IPS DF 4.7 (cell line): ENCODE measurements at regions not wholly inside any gene's neighbourhood (a gene's known extent, or its start where the extent isn't known, plus 50 kb on each side); places are given as distances from the start of the nearest gene placed in this dataset.
"Not testable (repeated sequence)": the region's sequence is repeated elsewhere in the genome, so short reads cannot be mapped to it uniquely, and the experiment has no call there.

Experiments
- DNase-seq: peaks from one replicate; pipeline ENCODE4 v3.0.0-alpha.2; 2013; ENCODE audit warnings: low spot score; ENCODE audit errors: extremely low read depth

DNA sequence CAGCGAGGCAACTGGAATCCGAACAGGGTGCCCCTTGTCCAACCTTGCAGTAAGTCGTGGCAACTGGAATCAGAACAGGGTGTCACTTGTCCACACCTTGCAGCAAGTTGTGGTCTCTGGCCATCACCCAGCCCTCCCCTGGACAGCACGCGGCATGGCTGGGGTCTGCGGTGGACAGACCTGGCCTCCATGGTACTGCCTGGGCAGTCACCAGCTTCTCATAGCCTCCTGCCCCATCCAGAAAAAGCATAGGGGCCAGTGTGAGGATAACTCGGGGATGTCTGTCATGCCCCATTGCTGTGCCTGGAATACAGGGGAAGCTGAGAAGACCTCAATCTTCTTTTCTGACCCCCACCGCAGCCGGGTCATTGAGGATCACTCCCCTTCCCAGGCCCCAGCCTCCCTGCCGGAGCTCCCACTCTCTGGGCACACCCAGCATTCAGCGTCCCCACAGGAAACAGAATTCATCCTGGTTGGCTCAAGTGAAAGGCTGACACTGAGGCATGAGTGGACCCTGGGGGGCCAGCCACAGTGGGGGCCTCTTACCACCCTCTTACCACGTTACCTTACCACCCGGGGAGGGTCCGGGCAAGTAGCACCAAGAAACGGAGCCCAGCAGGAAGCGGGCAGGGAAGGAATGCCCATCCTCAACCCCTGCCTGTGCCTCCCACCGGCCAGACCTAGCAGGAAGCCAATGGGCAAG lies 68.0 kb upstream of the RAB6C start:
- no peak for DNase-seq

DNA sequence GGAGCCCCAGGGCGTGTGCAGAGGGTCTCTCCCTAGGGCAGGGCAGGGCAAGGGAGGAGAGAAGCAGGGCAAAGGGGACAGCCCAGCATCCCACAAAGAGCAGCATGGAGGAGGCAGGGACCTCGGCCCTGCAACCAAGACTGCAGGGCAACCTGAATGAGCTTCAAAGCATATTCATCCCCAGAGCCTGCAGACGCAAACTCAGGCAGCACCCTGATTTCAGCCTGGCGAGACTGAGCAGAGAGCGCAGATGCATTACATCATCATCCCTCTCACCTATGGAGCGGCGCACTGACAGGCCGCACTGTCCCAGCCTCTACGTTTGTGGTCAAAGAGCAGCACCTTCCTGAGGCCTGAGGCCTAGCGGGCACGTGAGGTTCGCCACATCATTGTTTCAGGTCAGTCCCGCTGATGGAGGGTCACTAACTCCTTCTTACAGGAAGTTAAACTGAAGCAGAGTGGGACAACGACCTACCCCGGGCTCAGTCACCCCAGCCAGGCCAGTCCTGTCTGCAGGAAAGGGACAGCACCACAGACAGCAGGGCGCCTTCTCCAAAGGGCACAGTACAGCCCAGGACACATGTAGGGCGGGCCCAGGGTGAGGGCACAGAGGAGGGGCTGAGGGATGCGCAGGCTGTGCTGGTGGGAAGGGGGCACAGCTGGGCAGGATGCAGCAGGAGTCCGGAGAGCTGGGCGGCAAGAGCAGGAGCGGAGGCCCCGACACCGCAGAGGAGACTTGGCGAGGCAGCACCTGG lies 67.2 kb upstream of the RAB6C start:
- DNase-seq, result no peak

DNA sequence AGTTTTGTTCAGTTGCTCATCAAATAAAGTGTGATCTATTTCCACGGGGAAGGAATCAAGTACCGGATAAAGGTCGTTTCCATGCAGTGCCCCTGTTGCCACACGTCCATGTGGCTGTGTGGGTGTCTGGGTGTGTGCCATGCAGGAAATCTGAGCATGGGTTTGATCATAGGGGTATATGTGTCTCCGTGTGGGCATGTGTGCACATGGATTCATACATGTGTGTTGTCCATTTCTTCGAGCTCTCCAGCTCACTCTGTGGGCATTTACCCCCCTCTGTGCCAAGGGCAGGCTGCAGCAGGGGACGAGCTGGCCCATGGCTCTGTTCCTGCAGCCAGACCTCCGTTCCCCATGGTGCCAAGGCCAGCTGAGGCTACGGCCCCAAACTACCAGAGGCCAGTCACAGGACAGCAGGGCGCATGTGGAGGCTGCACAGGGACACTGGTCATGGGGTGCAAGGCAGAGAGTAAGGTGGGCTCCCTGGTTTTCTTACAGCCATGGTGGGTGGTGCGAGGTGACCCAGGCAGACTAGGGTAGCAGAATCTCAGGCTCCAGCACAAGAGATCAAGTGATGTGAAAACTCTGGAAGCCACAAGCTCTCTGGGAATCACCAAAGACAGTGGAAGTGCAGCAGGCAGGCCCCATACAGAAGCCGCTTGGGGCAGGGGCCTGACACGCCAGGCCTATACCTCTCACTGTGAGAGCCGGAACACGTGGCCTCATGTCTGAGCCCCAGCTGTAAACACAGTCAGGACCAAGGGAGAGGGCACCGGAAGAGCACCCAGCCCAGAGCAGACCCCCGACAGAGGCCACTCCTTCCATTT lies 66.4 kb upstream of the RAB6C start:
- no peak for DNase-seq

DNA sequence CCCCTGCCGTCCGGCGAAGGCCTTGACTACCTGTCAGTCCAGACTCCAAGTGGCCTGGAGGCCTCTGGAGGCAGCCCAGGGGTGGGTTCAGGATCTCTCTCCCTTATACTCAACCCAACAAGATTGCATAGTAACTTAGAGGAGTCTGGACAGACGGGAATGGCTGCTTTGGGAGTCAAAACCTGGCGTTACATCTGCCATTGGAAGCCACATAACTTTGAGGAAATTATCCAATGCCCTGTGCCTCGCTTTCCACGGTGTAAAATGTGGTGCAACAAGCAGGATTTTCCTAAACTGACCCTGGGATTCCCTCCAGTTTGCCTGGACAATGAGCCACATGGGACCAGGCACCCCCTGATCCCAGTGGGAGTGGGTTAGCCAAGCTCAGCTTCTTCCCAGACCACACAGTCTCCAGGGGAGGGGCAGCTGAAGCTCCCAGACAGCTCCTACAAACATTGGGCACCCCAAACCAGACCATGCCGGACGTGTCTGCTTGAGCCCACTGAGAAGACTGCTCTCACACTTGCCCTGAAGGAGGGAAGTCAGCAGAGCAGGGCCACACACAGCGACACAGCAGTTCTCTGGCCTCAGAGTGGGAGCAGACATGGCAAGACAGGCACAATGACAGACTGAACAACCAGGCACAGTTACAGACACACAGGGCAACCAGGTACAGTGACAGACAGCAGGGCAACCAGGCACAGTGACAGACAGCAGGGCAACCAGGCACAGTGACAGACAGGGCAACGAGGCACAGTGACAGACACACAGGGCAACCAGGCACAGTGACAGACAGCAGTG lies 65.6 kb upstream of the RAB6C start:
- DNase-seq, result no peak

DNA sequence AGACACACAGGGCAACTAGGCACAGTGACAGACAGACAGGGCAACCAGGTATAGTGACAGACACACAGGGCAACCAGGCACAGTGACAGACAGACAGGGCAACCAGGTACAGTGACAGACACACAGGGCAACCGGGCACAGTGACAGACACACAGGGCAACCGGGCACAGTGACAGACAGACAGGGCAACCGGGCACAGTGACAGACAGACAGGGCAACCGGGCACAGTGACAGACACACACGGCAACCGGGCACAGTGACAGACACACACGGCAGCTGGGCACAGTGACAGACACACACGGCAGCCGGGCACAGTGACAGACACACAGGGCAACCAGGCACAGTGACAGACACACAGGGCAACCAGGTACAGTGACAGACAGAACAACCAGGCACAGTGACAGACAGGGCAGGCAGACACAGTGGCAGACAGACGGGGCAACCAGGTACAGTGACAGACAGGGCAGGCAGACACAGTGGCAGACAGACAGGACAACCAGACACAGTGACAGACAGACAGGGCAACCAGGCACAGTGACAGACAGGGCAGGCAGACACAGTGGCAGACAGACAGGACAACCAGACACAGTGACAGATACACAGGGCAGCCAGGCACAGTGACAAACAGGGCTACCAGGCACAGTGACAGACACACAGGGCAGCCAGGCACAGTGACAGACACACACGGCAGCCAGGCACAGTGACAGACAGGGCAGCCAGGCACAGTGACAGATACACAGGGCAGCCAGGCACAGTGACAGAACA lies 64.7 kb upstream of the RAB6C start:
- DNase-seq, result no peak

DNA sequence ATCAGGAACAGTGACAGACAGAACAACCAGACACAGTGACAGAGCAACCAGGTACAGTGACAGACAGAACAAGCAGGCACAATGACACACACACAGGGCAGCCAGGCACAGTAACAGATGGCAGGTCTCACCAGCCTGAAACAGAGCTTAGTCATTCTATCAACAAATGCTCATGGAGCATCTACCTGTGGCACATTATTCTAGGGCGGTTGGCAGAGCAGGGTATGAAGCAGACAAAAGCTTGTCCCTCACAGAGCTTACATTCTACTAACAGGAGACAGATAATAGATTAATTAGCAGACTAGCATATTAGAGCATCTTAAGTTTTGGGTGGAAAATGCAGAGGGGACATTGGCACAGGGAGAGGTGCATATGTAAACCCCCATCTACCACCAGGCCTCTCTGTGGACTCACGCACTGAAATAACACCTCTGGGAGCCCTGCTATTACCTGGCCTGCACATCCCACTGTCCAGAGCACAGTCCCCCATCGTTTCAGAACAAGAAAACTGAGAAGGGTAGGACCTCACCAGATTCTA lies 64.1 kb upstream of the RAB6C start:
- no peak for DNase-seq

DNA sequence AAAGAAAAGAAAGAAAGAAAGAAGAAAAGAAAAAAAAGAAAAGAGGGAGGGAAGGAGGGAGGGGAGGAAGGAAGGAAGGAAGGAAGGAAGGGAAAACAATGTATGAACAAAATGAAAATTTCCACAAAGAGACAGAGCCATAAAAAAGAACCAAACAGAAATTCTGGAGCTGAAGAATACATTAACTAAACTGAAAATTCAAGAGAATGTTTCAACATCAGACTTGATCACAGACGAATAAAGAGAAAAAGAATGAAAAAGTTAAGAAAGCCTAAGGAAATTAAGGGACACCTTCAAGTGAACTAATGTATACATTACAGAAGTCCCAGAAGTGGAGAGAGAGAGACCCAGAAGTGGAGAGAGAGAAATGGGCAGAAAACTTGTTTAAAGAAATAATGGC lies 60.9 kb upstream of the RAB6C start:
- no peak for DNase-seq

DNA sequence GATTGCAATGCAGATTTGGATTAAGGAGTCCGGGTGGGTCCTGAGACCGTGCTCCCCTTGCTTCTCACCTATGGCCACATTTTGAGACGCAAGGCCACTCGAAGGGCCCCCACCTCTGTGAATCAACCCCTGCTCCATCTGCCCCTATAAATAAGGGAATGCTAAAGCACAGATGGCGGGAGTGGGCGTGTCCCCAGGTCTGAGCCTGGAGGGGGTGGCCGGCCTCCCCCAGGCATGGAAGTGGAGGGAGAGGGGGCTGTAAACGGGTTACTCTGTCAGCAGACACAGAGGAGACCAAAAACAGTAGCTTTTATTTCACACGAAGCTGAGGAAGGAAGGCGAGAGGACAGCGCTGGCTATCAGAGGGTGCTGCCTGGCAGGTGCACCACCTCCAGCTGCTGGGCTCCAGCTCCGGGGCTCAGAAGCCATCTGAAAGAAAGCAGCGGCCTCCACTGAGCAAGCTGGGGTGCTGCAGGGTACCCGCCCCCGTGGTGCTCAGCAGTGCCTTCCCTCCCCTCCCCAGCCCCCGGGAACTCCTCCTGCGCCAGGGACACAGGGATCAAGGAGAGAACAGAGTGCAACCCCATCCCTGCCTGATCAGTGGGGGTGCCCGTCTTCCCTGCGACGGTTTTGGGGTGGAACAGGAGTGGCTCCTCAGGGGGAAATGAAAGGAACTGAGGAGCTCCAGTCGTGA lies 56.7 kb upstream of the RAB6C start:
- DNase-seq, result no peak

DNA sequence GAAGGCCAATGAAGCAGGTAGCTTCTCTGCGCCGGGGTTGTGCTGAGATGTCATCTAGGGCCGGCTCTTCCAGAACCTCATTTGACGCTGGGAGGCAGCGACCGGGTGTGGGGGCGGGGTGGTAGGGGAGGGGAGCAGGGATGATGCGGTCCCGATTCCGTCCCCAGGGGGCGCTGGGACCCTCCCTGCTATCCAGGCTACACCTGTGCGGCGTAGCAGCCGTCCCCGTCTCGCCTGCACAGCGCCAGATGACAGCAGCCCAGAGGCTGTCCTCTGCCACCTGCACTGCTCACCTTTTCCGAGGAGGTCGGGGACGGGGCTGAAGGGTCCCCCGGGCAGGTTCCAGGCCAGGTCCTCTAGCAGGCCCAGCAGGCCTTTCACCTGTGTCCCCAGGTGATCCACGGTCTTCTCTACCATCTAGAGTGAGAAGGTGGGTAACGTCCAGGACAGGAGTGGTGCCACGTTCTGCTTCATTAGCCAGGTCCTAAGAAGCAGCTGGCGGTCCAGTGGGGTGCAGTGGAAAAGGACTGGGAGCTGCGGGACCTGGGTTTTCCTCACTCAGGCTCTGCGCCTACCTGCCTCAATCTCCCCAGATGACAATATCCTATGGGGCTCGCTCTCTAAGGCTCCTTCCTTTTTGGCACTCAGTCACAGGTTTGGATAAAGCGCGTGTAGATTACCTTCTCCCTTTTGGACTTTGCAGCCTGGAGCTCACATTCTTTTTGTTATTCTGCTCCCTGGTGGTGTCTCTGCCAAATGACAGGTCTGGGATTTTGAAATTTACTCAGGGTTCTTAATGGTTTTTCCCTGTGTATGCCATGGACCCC lies 56.0 kb upstream of the RAB6C start:
- no peak for DNase-seq

DNA sequence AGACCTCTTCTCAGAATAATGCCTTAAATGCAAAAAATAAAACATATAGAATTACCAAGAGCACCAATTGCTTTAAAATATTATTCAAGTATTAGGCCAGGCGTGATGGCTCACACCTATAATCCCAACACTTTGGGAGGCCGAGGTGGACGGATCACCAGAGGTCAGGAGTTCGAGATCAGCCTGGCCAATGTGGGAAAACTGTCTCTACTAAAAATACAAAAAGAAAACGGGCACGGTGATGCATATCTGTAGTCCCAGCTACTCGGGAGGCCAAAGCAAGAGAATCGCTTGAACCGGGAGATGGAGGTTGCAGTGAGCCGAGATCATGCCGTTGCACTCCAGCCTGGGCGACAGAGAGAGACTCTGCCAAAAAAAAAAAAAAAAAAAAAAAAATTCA lies 55.4 kb upstream of the RAB6C start:
- not testable (repeated sequence) for DNase-seq

DNA sequence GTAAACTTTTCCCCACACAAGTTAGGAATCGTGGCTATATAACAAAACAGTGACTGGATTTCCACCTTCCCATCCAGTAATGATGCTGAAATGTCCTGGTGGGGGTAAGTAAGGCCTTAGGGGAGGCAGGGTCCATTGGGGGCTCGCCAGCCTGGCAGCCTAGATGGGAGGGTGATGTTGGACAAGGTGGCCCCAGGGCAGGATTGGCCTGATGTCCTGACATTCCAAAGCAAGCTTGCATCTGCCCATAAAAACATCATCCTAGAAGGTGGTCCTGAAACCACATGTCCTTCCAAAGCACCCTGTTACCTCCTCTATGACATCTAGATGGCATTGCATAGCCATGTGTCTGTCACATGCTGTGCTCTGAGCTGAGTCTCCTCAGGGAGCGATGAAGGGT lies 54.1 kb upstream of the RAB6C start:
- no peak for DNase-seq

DNA sequence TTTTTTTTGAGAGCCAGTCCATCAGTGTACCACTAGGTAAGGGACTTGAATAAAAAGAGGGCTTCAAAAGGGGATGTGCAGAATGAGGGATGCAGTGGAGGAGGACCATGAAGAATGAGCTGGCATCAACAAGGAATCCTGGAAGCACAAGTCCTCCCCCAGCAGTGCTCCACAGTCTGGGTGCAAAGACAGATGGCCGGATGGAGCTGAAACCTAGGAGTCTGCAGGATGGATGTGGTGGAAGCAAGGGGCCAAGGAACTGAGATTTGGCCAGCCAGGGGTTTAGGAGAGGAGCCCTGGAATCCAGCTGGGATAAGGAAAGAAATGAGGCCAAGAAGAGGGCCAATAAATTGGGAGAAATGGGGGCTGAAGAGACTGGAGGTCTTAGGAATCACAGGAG lies 51.8 kb upstream of the RAB6C start:
- DNase-seq, result no peak

DNA sequence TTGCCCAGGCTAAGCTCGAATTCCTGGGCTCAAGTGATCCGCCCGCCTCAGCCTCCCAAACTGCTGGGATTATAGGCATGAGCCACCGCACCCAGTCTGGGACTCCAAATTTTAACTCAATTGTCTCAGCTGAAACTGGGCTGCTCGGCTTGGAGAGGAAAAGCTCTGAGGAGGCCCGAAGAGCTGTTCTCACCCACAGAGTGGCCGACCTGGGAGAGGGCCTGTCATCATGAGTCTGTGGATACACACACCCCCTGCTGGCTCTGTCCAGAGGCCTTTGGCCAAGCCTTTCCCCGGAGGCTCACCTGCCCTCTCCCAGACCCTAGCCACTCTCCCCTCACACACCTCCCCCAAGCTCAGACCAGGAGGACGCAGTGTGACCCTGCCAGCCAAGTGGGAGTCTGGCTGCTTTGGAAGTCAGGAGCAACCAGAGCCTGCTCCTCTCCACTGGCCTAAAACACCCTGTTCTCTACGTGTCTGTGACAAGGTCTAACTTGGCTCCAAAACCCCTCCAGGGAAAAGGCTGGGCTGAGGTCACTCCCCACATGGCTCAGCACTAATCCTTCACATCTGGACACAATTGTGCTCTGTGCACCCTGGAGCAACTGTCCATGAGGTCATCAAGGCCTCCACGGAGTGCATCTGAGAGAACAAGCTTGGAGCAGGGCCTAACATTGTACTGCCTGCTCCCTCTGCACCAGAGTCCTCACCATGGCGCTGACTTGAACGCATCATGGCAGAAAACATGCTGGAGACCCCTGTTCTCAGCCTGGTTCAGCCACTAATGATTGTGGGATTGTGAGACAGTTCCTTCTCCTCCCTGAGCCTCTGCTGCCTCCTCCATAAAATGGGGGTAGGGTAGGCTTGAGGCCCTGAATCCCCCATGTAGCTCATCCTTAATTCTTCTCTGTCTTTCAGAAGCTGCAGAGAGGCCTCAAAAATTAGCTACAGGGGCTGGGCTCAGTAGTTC lies 49.9 kb upstream of the RAB6C start:
- DNase-seq, result no peak
